ENCODE measurements at regions not wholly inside any gene's neighbourhood (a gene's known extent, or its start where the extent isn't known, plus 50 kb on each side); places are given as distances from the start of the nearest gene placed in this dataset.
"Not testable (repeated sequence)": the region's sequence is repeated elsewhere in the genome, so short reads cannot be mapped to it uniquely, and the experiment has no call there.

GRCh38 chr9:28092981-28093936 is 520.0 kb upstream of the C9orf72 start:
- no peak for DNase-seq (ENCODE audit: low read depth)

- DNase-seq (ENCODE audit: low read depth) = no peak
Measured at GRCh38 chr9:28101509-28101908, 528.2 kb upstream of the C9orf72 start.

- no peak for DNase-seq (ENCODE audit: low read depth)
Measured at GRCh38 chr9:28105001-28105400, 531.7 kb upstream of the C9orf72 start.

- no peak for DNase-seq (ENCODE audit: low read depth)
Measured at GRCh38 chr9:28120184-28120583, 546.9 kb upstream of the C9orf72 start.

GRCh38 chr9:28120626-28121025 is 547.3 kb upstream of the C9orf72 start:
- DNase-seq (ENCODE audit: low read depth) = no peak

GRCh38 chr9:28121366-28121765 is 548.1 kb upstream of the C9orf72 start:
- DNase-seq (ENCODE audit: low read depth) = no peak

GRCh38 chr9:28124917-28125316 is 551.6 kb upstream of the C9orf72 start:
- no peak for DNase-seq (ENCODE audit: low read depth)

- DNase-seq (ENCODE audit: low read depth) = no peak
Measured at GRCh38 chr9:28127101-28127500, 553.8 kb upstream of the C9orf72 start.

GRCh38 chr9:28134446-28134976 is 561.2 kb upstream of the C9orf72 start:
- DNase-seq (ENCODE audit: low read depth) = no peak

- DNase-seq (ENCODE audit: low read depth) = no peak
Measured at GRCh38 chr9:28135549-28135948, 562.3 kb upstream of the C9orf72 start.

GRCh38 chr9:28136113-28136512 is 562.8 kb upstream of the C9orf72 start:
- no peak for DNase-seq (ENCODE audit: low read depth)

GRCh38 chr9:28147430-28147829 is 574.1 kb upstream of the C9orf72 start:
- DNase-seq (ENCODE audit: low read depth) = not testable (repeated sequence)

GRCh38 chr9:28147923-28148597 is 574.8 kb upstream of the C9orf72 start:
- DNase-seq (ENCODE audit: low read depth) = not testable (repeated sequence)

GRCh38 chr9:28149361-28150050 is 576.2 kb upstream of the C9orf72 start:
- DNase-seq (ENCODE audit: low read depth) = not testable (repeated sequence)

- DNase-seq (ENCODE audit: low read depth) = no peak
Measured at GRCh38 chr9:28155067-28155466, 581.8 kb upstream of the C9orf72 start.

GRCh38 chr9:28155671-28156070 is 582.4 kb upstream of the C9orf72 start:
- DNase-seq (ENCODE audit: low read depth) = no peak

- DNase-seq (ENCODE audit: low read depth) = no peak
Measured at GRCh38 chr9:28158451-28158850, 585.2 kb upstream of the C9orf72 start.

- no peak for DNase-seq (ENCODE audit: low read depth)
Measured at GRCh38 chr9:28163619-28164018, 590.3 kb upstream of the C9orf72 start.

GRCh38 chr9:28166179-28166578 is 592.9 kb upstream of the C9orf72 start:
- no peak for DNase-seq (ENCODE audit: low read depth)

- DNase-seq (ENCODE audit: low read depth) = no peak
Measured at GRCh38 chr9:28177142-28177541, 603.9 kb upstream of the C9orf72 start.

- no peak for DNase-seq (ENCODE audit: low read depth)
Measured at GRCh38 chr9:28177925-28178324, 604.6 kb upstream of the C9orf72 start.

GRCh38 chr9:28179893-28180292 is 606.6 kb upstream of the C9orf72 start:
- no peak for DNase-seq (ENCODE audit: low read depth)

Measured in RPMI7951 (cell line).